H9 (cell line): ENCODE measurements at regions not wholly inside any gene's neighbourhood (a gene's known extent, or its start where the extent isn't known, plus 50 kb on each side); places are given as distances from the start of the nearest gene placed in this dataset.

Experiments
- DNase-seq: peaks from one replicate; pipeline ENCODE4 v3.0.0-alpha.2; 2017
- H2AFZ ChIP-seq: one replicate; pipeline ENCODE4 v1.6.1; 2013; ENCODE audit warnings: mild to moderate bottlenecking, low read length, control low read depth, moderate library complexity
- H2AK5ac ChIP-seq: 2 replicates; pipeline ENCODE4 v1.6.1; 2013; ENCODE audit warnings: low read length, control low read depth, mixed read lengths; ENCODE audit not compliant: insufficient read length
- H2BK120ac ChIP-seq: one replicate; pipeline ENCODE4 v1.6.1; 2013; ENCODE audit warnings: low read depth, mild to moderate bottlenecking, low read length, control low read depth, inconsistent platforms; ENCODE audit not compliant: poor library complexity, severe bottlenecking
- H2BK12ac ChIP-seq: 2 replicates; pipeline ENCODE4 v1.6.1; 2013; ENCODE audit warnings: low read length, control low read depth, mixed read lengths, low read depth; ENCODE audit not compliant: insufficient read length
- H2BK15ac ChIP-seq: 2 replicates; pipeline ENCODE4 v1.6.1; 2013; ENCODE audit warnings: low read depth, low read length, control low read depth
- H2BK20ac ChIP-seq: one replicate; pipeline ENCODE4 v1.6.1; 2013; ENCODE audit warnings: low read depth, mild to moderate bottlenecking, low read length, control low read depth, inconsistent platforms; ENCODE audit not compliant: poor library complexity, severe bottlenecking
- H2BK5ac ChIP-seq: 2 replicates; pipeline ENCODE4 v1.6.1; 2013; ENCODE audit warnings: low read length, control low read depth, mixed read lengths; ENCODE audit not compliant: insufficient read length
- H3K14ac ChIP-seq: 2 replicates; pipeline ENCODE4 v1.6.1; 2013; ENCODE audit warnings: low read length, control low read depth; ENCODE audit not compliant: insufficient read depth
- H3K18ac ChIP-seq: 2 replicates; pipeline ENCODE4 v1.6.1; 2013; ENCODE audit warnings: low read depth, mild to moderate bottlenecking, mixed read lengths, low read length, control low read depth; ENCODE audit not compliant: insufficient read length
- H3K23ac ChIP-seq: 2 replicates; pipeline ENCODE4 v1.6.1; 2013; ENCODE audit warnings: low read length, control low read depth, mixed read lengths, low read depth; ENCODE audit not compliant: insufficient read length
- H3K23me2 ChIP-seq: 2 replicates; pipeline ENCODE4 v1.6.1; 2013; ENCODE audit warnings: low read depth, mild to moderate bottlenecking, mixed read lengths, low read length, control low read depth; ENCODE audit not compliant: insufficient read length, poor library complexity, severe bottlenecking
- H3K27ac ChIP-seq: 2 replicates; pipeline ENCODE4 v1.5.1; 2013; ENCODE audit warnings: low read length, control low read depth, mixed read lengths, low read depth; ENCODE audit not compliant: insufficient read length
- H3K27me3 ChIP-seq: 2 replicates; pipeline ENCODE4 v1.6.1; 2013; ENCODE audit warnings: low read length, control low read depth, inconsistent platforms; ENCODE audit not compliant: insufficient read depth
- H3K4ac ChIP-seq: 2 replicates; pipeline ENCODE4 v1.6.1; 2013; ENCODE audit warnings: low read depth, mild to moderate bottlenecking, control low read depth, inconsistent platforms, low read length, moderate library complexity
- H3K4me1 ChIP-seq: 2 replicates; pipeline ENCODE4 v1.6.1; 2013; ENCODE audit warnings: low read length, control low read depth, inconsistent platforms; ENCODE audit not compliant: insufficient read depth
- H3K4me2 ChIP-seq: 2 replicates; pipeline ENCODE4 v1.6.1; 2013; ENCODE audit warnings: low read length, control low read depth, mixed read lengths; ENCODE audit not compliant: insufficient read length, insufficient read depth
- H3K56ac ChIP-seq: 2 replicates; pipeline ENCODE4 v1.6.1; 2013; ENCODE audit warnings: low read depth, mild to moderate bottlenecking, mixed read lengths, low read length, control low read depth; ENCODE audit not compliant: insufficient read length
- H3K79me1 ChIP-seq: 2 replicates; pipeline ENCODE4 v1.6.1; 2013; ENCODE audit warnings: low read depth, mild to moderate bottlenecking, moderate library complexity, low read length, control low read depth, inconsistent platforms; ENCODE audit not compliant: insufficient read depth, poor library complexity, severe bottlenecking
- H3K79me2 ChIP-seq: 2 replicates; pipeline ENCODE4 v1.6.1; 2013; ENCODE audit warnings: low read length, control low read depth, inconsistent platforms; ENCODE audit not compliant: insufficient read depth
- H3K9ac ChIP-seq: 2 replicates; pipeline ENCODE4 v1.6.1; 2013; ENCODE audit warnings: low read length, control low read depth, mixed read lengths; ENCODE audit not compliant: insufficient read length; ENCODE audit errors: extremely low read depth
- H3K9me3 ChIP-seq: one replicate; pipeline ENCODE4 v1.6.1; 2013; ENCODE audit warnings: low read depth, low read length, inconsistent platforms; ENCODE audit not compliant: control insufficient read depth
- H3T11ph ChIP-seq: one replicate; pipeline ENCODE4 v1.6.1; 2013; ENCODE audit warnings: mild to moderate bottlenecking, low read length, control low read depth, inconsistent platforms
- H4K20me1 ChIP-seq: one replicate; pipeline ENCODE4 v1.6.1; 2013; ENCODE audit not compliant: control insufficient read depth, insufficient read length, insufficient read depth
- H4K5ac ChIP-seq: 2 replicates; pipeline ENCODE4 v1.6.1; 2013; ENCODE audit warnings: low read depth, mild to moderate bottlenecking, mixed read lengths, low read length, control low read depth; ENCODE audit not compliant: insufficient read length
- H4K8ac ChIP-seq: replicated peaks from 2 replicates; pipeline ENCODE4 v1.6.1; 2013; ENCODE audit warnings: low read length, control low read depth, mixed read lengths, low read depth; ENCODE audit not compliant: insufficient read length
- H4K91ac ChIP-seq: 2 replicates; pipeline ENCODE4 v1.6.1; 2013; ENCODE audit warnings: low read depth, mild to moderate bottlenecking, moderate library complexity, mixed read lengths, low read length, control low read depth; ENCODE audit not compliant: insufficient read length
- H3K27ac Mint-ChIP-seq, 3 experiments: 2 replicates in 2 of 3; 3 replicates in 1 of 3; pipeline ENCODE4 v1.8.0; 2020 to 2021; ENCODE audit warnings: mixed read lengths in 3 of 3, mild to moderate bottlenecking in 1 of 3, moderate library complexity in 1 of 3
- H3K27me3 Mint-ChIP-seq: 2 replicates; pipeline ENCODE4 v1.8.0; 2021; ENCODE audit warnings: low read depth, mild to moderate bottlenecking, moderate library complexity, mixed read lengths
- H3K36me3 Mint-ChIP-seq, 3 experiments: 2 replicates in 2 of 3; 3 replicates in 1 of 3; pipeline ENCODE4 v1.8.0; 2020 to 2021; ENCODE audit warnings: low read depth in 3 of 3, mixed read lengths in 3 of 3; ENCODE audit not compliant: insufficient read depth in 1 of 3
- H3K4me1 Mint-ChIP-seq, 2 experiments: 2 replicates each; pipeline ENCODE4 v1.8.0; 2020; ENCODE audit warnings: mixed read lengths in 2 of 2
- H3K4me3 Mint-ChIP-seq, 2 experiments: 2 replicates in 1 of 2; 3 replicates in 1 of 2; pipeline ENCODE4 v1.8.0; 2020 to 2021; ENCODE audit warnings: mild to moderate bottlenecking in 2 of 2, mixed read lengths in 2 of 2, moderate library complexity in 1 of 2
- H3K9me3 Mint-ChIP-seq, 2 experiments: 2 replicates in 1 of 2; 3 replicates in 1 of 2; pipeline ENCODE4 v1.8.0; 2020; ENCODE audit warnings: mild to moderate bottlenecking in 2 of 2, mixed read lengths in 2 of 2, moderate library complexity in 1 of 2
- WGBS: extraction: QIAGEN DNeasy Blood & Tissue Kit; methylation state at CpG from one replicate; pipeline ENCODE4 v1.1.7; 2013; ENCODE audit warnings: missing lambda C conversion rate, low lambda C conversion rate, mixed read lengths; ENCODE audit not compliant: insufficient read length; ENCODE audit errors: extremely low coverage; 5-methylcytosine and 5-hydroxymethylcytosine counted together
- TF ChIP-seq, protein P1 (sequence below): fragments of 200-600 bp; sonication (generic); conservative IDR thresholded peaks from 3 replicates; pipeline ENCODE4 v1.8.0; 2021; ENCODE audit warnings: antibody characterized with exemption, mild to moderate bottlenecking

GRCh38 chr19:31937983-31938382 lies 407.4 kb upstream of the ZNF507 start:
- no peak overlapping the region for H3T11ph ChIP-seq
- H3K23me2 ChIP-seq = no peaks in the 10 kb centered on the region
- H3K4me3 Mint-ChIP-seq = no peak overlapping the region
- DNase-seq = no peak
- no peak overlapping the region for H2AFZ ChIP-seq
- H3K9me3 ChIP-seq = no peaks in the 10 kb centered on the region
- no peak overlapping the region for H3K4ac ChIP-seq
- no peak overlapping the region for H3K14ac ChIP-seq
- no peak overlapping the region for H4K91ac ChIP-seq
- H2BK15ac ChIP-seq = no peak overlapping the region
- no CpG with 5 or more reads among the region's 3 CpGs for WGBS
- TF ChIP-seq, protein P1, sequence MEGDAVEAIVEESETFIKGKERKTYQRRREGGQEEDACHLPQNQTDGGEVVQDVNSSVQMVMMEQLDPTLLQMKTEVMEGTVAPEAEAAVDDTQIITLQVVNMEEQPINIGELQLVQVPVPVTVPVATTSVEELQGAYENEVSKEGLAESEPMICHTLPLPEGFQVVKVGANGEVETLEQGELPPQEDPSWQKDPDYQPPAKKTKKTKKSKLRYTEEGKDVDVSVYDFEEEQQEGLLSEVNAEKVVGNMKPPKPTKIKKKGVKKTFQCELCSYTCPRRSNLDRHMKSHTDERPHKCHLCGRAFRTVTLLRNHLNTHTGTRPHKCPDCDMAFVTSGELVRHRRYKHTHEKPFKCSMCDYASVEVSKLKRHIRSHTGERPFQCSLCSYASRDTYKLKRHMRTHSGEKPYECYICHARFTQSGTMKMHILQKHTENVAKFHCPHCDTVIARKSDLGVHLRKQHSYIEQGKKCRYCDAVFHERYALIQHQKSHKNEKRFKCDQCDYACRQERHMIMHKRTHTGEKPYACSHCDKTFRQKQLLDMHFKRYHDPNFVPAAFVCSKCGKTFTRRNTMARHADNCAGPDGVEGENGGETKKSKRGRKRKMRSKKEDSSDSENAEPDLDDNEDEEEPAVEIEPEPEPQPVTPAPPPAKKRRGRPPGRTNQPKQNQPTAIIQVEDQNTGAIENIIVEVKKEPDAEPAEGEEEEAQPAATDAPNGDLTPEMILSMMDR = no peak
- no peak overlapping the region for H2BK12ac ChIP-seq
- no peak overlapping the region for H3K23ac ChIP-seq
- H2BK120ac ChIP-seq = no peak overlapping the region
- no peak overlapping the region for H3K9ac ChIP-seq
- H4K5ac ChIP-seq = no peak overlapping the region
- no peak overlapping the region for H3K18ac ChIP-seq
- H4K20me1 ChIP-seq = no peaks in the 10 kb centered on the region
- H3K36me3 Mint-ChIP-seq = peaks cover 0 to 4% (median 0%) of the 10 kb centered on the region in 3 experiments; a peak in 2 of 7 replicates
- peaks cover 0 to 2% of the 10 kb centered on the region in 2 experiments; a peak in 3 of 5 replicates for H3K9me3 Mint-ChIP-seq
- H2BK20ac ChIP-seq = no peak overlapping the region
- H3K27ac ChIP-seq = no peak overlapping the region
- no peaks in the 10 kb centered on the region for H3K79me2 ChIP-seq
- H3K27me3 ChIP-seq = no peaks in the 10 kb centered on the region
- H4K8ac ChIP-seq = no peak overlapping the region
- no peak overlapping the region for H2AK5ac ChIP-seq
- peaks cover 2 to 7% of the 10 kb centered on the region in 2 experiments for H3K4me1 Mint-ChIP-seq
- H3K4me2 ChIP-seq = no peak overlapping the region
- H3K27me3 Mint-ChIP-seq = no peaks in the 10 kb centered on the region
- no peaks in the 10 kb centered on the region for H3K79me1 ChIP-seq
- no peak overlapping the region for H3K27ac Mint-ChIP-seq
- H3K4me1 ChIP-seq = no peaks in the 10 kb centered on the region
- H2BK5ac ChIP-seq = no peak overlapping the region
- no peak overlapping the region for H3K56ac ChIP-seq
